B cell (primary cell): ENCODE measurements at regions not wholly inside any gene's neighbourhood (a gene's known extent, or its start where the extent isn't known, plus 50 kb on each side); places are given as distances from the start of the nearest gene placed in this dataset.

Experiments
- CTCF ChIP-seq: fragments of 200-600 bp; IDR thresholded peaks from one replicate; pipeline ENCODE4 v1.8.0; 2022; ENCODE audit warnings: antibody characterized with exemption, mild to moderate bottlenecking
- EZH2 ChIP-seq: IDR thresholded peaks from 2 replicates; pipeline ENCODE4 v1.6.1; 2012; ENCODE audit warnings: borderline replicate concordance, low read depth, mild to moderate bottlenecking, moderate library complexity, low read length; ENCODE audit not compliant: insufficient read depth, poor library complexity, severe bottlenecking

- TF ChIP-seq CTCF (no peak), EZH2 (no peak)
These were observed 1223.9 kb downstream of the BRINP3 start for GRCh38 chr1:189253601-189254350.
